T-helper 2 cell (primary cell): ENCODE measurements at regions not wholly inside any gene's neighbourhood (a gene's known extent, or its start where the extent isn't known, plus 50 kb on each side); places are given as distances from the start of the nearest gene placed in this dataset.
"Not testable (repeated sequence)": the region's sequence is repeated elsewhere in the genome, so short reads cannot be mapped to it uniquely, and the experiment has no call there.

Experiments
- DNase-seq, 5 experiments: peaks; one replicate each; pipeline versions ENCODE4 v3.0.0 to v3.0.0-alpha.2; 2012 to 2022

GRCh38 chr15:20069043-20069442 is 472.6 kb downstream of the GOLGA6L6 start:
- DNase-seq, result not testable (repeated sequence)

- peak in 1 of 5 experiments; percentile 0 for DNase-seq
These were observed 475.4 kb downstream of the GOLGA6L6 start for GRCh38 chr15:20066173-20066572.

GRCh38 chr15:20065508-20065907 is 476.1 kb downstream of the GOLGA6L6 start:
- DNase-seq, result not testable (repeated sequence)

- not testable (repeated sequence) for DNase-seq
These were observed 478.4 kb downstream of the GOLGA6L6 start for GRCh38 chr15:20063167-20063566.

GRCh38 chr15:20060838-20061237 is 480.8 kb downstream of the GOLGA6L6 start:
- DNase-seq, result not testable (repeated sequence)

- peak in 1 of 5 experiments; percentile 0 for DNase-seq
These were observed 484.7 kb downstream of the GOLGA6L6 start for GRCh38 chr15:20056871-20057270.

GRCh38 chr15:20055921-20056320 is 485.7 kb downstream of the GOLGA6L6 start:
- not testable (repeated sequence) for DNase-seq

- not testable (repeated sequence) for DNase-seq
These were observed 493.4 kb downstream of the GOLGA6L6 start for GRCh38 chr15:20048189-20048588.

GRCh38 chr15:20045165-20045564 is 496.4 kb downstream of the GOLGA6L6 start:
- not testable (repeated sequence) for DNase-seq

GRCh38 chr15:20040691-20041090 is 500.9 kb downstream of the GOLGA6L6 start:
- not testable (repeated sequence) for DNase-seq

GRCh38 chr15:20025040-20025439 is 516.6 kb downstream of the GOLGA6L6 start:
- not testable (repeated sequence) for DNase-seq

GRCh38 chr15:20022349-20022748 is 519.3 kb downstream of the GOLGA6L6 start:
- not testable (repeated sequence) for DNase-seq

GRCh38 chr15:20021351-20021750 is 520.2 kb downstream of the GOLGA6L6 start:
- not testable (repeated sequence) for DNase-seq

GRCh38 chr15:20020588-20020987 is 521.0 kb downstream of the GOLGA6L6 start:
- not testable (repeated sequence) for DNase-seq

- DNase-seq, result not testable (repeated sequence)
These were observed 521.8 kb downstream of the GOLGA6L6 start for GRCh38 chr15:20019758-20020157.

GRCh38 chr15:20017581-20017980 is 524.0 kb downstream of the GOLGA6L6 start:
- DNase-seq, result not testable (repeated sequence)

GRCh38 chr15:20016941-20017340 is 524.7 kb downstream of the GOLGA6L6 start:
- DNase-seq, result not testable (repeated sequence)

GRCh38 chr15:20012837-20013236 is 528.8 kb downstream of the GOLGA6L6 start:
- not testable (repeated sequence) for DNase-seq

GRCh38 chr15:20010759-20011158 is 530.8 kb downstream of the GOLGA6L6 start:
- not testable (repeated sequence) for DNase-seq

- not testable (repeated sequence) for DNase-seq
These were observed 532.0 kb downstream of the GOLGA6L6 start for GRCh38 chr15:20009619-20010018.

GRCh38 chr15:20007338-20007737 is 534.3 kb downstream of the GOLGA6L6 start:
- not testable (repeated sequence) for DNase-seq

GRCh38 chr15:20003471-20003870 is 538.1 kb downstream of the GOLGA6L6 start:
- DNase-seq, result not testable (repeated sequence)

- not testable (repeated sequence) for DNase-seq
These were observed 539.0 kb downstream of the GOLGA6L6 start for GRCh38 chr15:20002560-20002959.

GRCh38 chr15:19996574-19997194 is 544.9 kb downstream of the GOLGA6L6 start:
- not testable (repeated sequence) for DNase-seq

- DNase-seq, result not testable (repeated sequence)
These were observed 546.3 kb downstream of the GOLGA6L6 start for GRCh38 chr15:19995296-19995695.
